AML-193 (cell line): ENCODE measurements at regions not wholly inside any gene's neighbourhood (a gene's known extent, or its start where the extent isn't known, plus 50 kb on each side); places are given as distances from the start of the nearest gene placed in this dataset.

Experiments used
- DNase-seq, 2 experiments: peaks; one replicate each; lab custom pipeline; 2025; lab: John Stamatoyannopoulos, UW

GRCh38 chr18:56173542-56174220 is 464.7 kb downstream of the TXNL1 start:
- DNase-seq = no peak

GRCh38 chr18:56172527-56172926 is 465.9 kb downstream of the TXNL1 start:
- DNase-seq = no peak

- no peak for DNase-seq
These were observed 466.5 kb downstream of the TXNL1 start for GRCh38 chr18:56171848-56172247.

- no peak for DNase-seq
These were observed 470.2 kb downstream of the TXNL1 start for GRCh38 chr18:56168049-56168781.

GRCh38 chr18:56167366-56167765 is 471.0 kb downstream of the TXNL1 start:
- DNase-seq = no peak

- no peak for DNase-seq
These were observed 471.5 kb downstream of the TXNL1 start for GRCh38 chr18:56166914-56167313.

GRCh38 chr18:56165601-56166355 is 472.6 kb downstream of the TXNL1 start:
- no peak for DNase-seq

GRCh38 chr18:56162311-56163265 is 475.8 kb downstream of the TXNL1 start:
- no peak for DNase-seq

GRCh38 chr18:56161566-56162260 is 476.7 kb downstream of the TXNL1 start:
- DNase-seq = no peak

- DNase-seq = no peak
These were observed 479.7 kb downstream of the TXNL1 start for GRCh38 chr18:56158676-56159075.

- DNase-seq = no peak
These were observed 480.9 kb downstream of the TXNL1 start for GRCh38 chr18:56157541-56157940.

- no peak for DNase-seq
These were observed 485.7 kb downstream of the TXNL1 start for GRCh38 chr18:56152551-56153310.

GRCh38 chr18:56148373-56148772 is 490.0 kb downstream of the TXNL1 start:
- no peak for DNase-seq

GRCh38 chr18:56146565-56146964 is 491.8 kb downstream of the TXNL1 start:
- no peak for DNase-seq

GRCh38 chr18:56142001-56142400 is 496.4 kb downstream of the TXNL1 start:
- DNase-seq = no peak

GRCh38 chr18:56139792-56140254 is 498.6 kb downstream of the TXNL1 start:
- DNase-seq = no peak

- no peak for DNase-seq
These were observed 499.0 kb downstream of the TXNL1 start for GRCh38 chr18:56139372-56139771.

GRCh38 chr18:56136105-56136504 is 502.3 kb downstream of the TXNL1 start:
- no peak for DNase-seq

GRCh38 chr18:56130481-56130880 is 507.9 kb downstream of the TXNL1 start:
- DNase-seq = no peak

- no peak for DNase-seq
These were observed 510.1 kb downstream of the TXNL1 start for GRCh38 chr18:56128153-56128791.
